Activated CD8-positive, alpha-beta memory T cell treated with anti-CD3 and anti-CD28 coated beads for 4 hours (primary cell): ENCODE measurements at regions not wholly inside any gene's neighbourhood (a gene's known extent, or its start where the extent isn't known, plus 50 kb on each side); places are given as distances from the start of the nearest gene placed in this dataset.
"Not testable (repeated sequence)": the region's sequence is repeated elsewhere in the genome, so short reads cannot be mapped to it uniquely, and the experiment has no call there.

Source experiments
- DNase-seq, 2 donors: peaks; one replicate each; pipeline ENCODE4 v3.0.0-alpha.2; 2020; ENCODE audit warnings: low read depth in 2 of 2

DNA sequence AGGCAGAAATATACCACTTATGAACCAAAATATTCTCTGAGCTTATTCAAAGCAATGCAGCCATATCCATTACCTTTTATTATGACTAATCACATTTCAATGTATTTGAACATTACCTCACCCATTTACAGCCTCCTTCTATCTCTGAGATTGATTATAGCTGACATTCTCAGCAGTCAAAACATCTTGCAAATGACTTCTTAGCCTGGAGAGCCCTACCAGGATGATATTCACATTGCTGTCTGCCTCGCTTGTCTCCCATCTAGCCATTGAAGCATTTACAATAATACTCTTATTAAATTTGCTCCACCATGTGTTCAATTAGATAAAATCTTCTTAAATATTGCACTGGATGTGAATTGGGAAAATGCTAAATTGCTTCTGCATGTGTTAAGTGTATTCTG is 1879.9 kb upstream of the ACO1 start:
- DNase-seq, result no peak

DNA sequence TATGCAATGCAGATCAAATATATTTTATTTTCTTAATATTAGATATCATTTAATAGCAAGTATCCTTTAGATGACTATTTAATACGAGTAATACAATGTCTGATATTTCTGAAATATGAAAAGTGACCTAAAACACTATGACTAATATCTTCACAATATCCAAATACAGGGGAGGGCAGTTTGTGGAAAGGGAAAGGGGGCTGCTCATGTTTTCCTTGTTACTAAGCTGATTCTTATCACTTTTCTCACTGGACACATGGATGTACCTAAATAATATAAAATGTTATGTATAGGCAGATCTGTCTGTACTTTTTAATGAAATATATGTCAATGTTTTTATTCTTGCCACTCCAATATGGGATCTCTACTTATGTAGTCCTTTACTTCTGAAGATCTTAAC is 1879.1 kb upstream of the ACO1 start:
- no peak for DNase-seq

GRCh38 chr9:30506749-30507148 is 1877.7 kb upstream of the ACO1 start:
- DNase-seq, result no peak

- no peak for DNase-seq
Measured at GRCh38 chr9:30507166-30507565, 1877.3 kb upstream of the ACO1 start.

DNA sequence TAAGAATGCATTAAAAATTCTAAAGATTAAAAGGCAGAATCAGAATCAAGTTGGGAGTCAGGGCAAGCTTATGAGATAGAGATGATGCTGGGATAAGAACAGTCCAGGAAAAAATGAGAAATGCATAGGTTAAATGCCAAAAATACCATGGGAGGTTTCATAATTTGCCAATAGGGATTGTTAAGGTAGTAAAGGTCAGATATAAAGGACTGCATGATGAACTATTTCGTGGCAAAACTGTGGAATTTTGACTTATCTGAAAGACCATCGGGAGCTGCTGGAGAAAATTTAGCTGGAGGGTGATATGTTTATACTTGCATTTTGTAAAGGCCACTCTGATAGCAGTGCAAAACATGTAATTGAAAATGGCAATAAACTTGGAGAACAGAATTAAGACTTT is 1872.8 kb upstream of the ACO1 start:
- DNase-seq, result no peak

- DNase-seq, result no peak
Measured at GRCh38 chr9:30519166-30519565, 1865.3 kb upstream of the ACO1 start.

- DNase-seq, result no peak
Measured at GRCh38 chr9:30519756-30520155, 1864.7 kb upstream of the ACO1 start.

DNA sequence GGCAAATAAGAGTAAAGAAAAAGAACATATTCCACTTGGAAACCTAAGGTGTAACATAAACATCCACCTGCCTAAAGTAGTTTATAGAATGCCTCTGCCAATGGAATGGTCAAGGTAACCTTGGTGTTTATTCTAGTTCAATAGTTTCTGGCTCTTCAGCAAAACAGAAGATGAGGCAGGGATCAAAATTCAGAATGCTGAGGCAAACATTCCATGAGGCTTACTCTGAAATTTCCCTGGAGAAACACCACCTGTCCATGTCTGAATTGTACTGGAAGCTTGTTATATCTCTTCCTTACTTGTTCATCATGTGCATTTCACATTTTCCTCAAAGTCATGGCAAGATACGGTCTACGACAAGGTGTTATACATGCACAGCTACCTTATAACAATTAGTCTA is 1862.4 kb upstream of the ACO1 start:
- DNase-seq, result no peak

DNA sequence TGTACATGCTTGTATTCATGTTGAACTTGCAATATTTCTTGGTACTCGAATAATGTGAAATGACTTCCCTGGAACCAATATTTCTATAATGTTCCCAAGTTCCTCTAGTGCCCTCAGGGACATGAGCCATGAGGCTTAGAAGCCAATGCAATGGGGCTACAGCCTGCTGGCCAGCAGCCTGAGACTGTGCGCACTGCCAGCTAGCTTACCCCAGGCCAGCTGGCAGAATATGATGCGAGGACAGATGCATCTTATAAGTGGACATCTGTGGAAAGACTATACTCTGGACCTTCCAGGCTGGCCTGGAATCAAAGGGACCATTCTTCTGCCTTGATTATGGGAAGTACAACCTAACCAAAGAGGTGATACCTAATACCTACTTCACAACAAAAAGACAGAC is 1862.0 kb upstream of the ACO1 start:
- no peak for DNase-seq

DNA sequence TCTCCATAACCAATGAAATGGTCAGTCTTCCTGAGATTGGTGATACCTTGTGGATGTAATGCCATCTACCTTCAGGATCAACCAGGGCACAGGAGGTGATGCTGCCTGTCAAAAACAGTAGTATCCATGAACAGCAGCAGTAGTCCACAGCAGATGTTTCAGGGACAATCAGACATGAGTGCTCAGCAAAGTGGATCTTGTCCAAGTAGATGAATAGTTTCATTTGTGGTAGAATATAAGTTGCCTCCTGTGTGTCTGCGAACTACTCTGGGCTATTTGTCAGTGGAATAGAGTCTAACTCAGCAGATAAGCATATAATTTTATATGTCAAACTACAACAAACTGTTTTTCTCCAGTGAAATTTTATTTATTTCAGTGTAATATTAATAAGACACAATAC is 1860.1 kb upstream of the ACO1 start:
- no peak for DNase-seq

- no peak for DNase-seq
Measured at GRCh38 chr9:30534455-30534854, 1850.0 kb upstream of the ACO1 start.

DNA sequence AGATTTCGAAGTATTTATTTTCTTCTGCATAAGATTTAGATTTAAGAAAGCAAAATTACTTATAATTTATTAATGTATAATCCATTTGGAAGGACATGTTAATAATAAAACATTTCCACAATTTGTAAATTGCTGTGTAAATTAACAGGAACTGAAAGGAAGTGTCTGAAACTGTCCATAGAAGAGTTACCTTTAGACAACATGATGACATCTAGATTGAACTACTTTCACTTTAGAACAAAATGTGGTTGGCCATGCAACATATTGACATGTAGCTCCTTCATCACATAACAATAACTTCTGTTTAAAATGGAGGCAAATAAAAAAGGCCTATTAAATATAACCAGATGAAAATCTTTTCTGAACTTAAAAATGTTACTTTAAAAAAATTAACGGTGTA is 1849.5 kb upstream of the ACO1 start:
- DNase-seq, result no peak

DNA sequence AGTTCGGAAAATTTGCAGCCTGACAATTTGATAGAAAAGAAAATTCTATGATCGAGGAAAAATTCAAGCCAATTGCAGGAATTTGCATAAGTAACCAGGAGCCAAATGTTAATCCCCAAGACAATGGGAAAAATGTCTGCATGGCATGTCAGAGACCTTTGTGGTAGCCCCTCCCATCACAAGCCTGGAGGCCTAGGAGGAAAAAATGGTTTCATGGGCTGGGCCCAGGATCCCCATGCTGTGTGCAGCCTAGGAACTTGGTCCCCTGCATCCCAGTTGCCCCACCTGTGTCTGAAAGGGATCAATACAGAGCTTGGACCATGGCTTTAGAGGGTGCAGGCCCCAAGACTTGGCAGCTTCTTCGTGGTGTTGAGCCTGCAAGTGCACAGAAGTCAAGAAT is 1847.9 kb upstream of the ACO1 start:
- DNase-seq, result no peak

DNA sequence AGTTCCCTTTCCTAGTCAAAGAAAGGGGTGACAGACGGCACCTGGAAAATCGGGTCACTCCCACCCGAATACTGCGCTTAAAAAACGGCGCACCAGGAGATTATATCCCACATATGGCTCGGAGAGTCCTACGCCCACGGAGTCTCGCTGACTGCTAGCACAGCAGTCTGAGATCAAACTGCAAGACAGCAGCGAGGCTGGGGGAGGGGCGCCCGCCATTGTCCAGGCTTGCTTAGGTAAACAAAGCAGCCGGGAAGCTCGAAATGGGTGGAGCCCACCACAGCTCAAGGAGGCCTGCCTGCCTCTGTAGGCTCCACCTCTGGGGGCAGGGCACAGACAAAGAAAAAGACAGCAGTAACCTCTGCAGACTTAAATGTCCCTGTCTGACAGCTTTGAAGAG is 1844.7 kb upstream of the ACO1 start:
- not testable (repeated sequence) for DNase-seq

GRCh38 chr9:30574355-30575151 is 1809.9 kb upstream of the ACO1 start:
- DNase-seq, result no peak

- DNase-seq, result no peak
Measured at GRCh38 chr9:30575218-30575617, 1809.2 kb upstream of the ACO1 start.

GRCh38 chr9:30575691-30576090 is 1808.8 kb upstream of the ACO1 start:
- no peak for DNase-seq

GRCh38 chr9:30579810-30580209 is 1804.6 kb upstream of the ACO1 start:
- DNase-seq, result no peak

DNA sequence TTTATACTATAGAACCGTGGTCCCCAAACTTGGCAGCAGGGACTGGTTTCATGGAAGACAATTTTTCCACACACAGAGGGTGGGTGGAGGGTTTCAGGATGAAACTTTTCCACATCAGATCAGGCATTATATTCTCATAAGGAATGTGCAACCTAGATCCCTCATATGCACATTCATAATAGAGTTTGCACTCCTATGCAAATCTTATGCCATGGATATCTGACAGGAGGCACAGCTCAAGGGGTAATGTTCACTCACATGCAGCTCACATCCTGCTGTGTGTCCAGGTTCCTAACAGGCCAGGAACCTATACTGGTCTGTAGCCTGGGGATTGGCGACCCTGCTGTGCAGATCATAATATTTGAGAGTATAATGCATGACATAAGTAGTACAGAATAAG is 1802.2 kb upstream of the ACO1 start:
- DNase-seq, result no peak

DNA sequence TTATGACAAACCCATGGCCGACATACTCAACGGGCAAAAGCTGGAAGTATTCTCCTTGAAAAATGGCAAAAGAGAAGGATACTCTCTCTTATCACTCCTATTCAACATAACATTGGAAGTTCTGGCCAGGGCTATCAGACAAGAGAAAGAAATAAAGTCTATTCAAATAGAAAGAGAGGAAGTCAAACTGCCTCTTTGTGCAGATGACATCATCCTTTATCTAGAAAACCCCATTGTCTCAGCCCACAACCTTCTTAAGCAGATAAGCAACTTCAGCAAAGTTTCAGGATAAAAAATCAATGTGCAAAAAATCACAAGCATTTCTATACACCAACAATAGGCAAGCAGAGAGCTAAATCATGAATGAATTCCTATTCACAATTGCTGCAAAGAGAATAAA is 1799.9 kb upstream of the ACO1 start:
- no peak for DNase-seq

- no peak for DNase-seq
Measured at GRCh38 chr9:30591461-30591860, 1793.0 kb upstream of the ACO1 start.

DNA sequence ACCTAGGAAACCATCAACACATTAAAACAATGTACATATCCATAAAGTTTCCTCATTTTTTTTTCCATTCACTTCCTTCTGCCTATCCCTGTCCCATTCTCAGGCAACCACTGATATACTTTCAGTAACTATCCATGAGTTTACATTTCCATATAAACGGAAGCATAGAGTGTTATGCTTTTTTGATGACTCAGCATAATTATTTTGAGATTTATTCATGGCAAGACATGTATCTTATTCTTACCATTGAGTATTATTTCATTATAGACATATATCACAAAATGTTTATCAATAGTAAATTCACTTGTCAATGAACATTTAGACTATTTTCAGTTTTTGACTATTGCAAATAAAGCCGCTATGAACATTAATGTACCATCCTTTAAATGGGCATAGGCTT is 1786.8 kb upstream of the ACO1 start:
- no peak for DNase-seq

DNA sequence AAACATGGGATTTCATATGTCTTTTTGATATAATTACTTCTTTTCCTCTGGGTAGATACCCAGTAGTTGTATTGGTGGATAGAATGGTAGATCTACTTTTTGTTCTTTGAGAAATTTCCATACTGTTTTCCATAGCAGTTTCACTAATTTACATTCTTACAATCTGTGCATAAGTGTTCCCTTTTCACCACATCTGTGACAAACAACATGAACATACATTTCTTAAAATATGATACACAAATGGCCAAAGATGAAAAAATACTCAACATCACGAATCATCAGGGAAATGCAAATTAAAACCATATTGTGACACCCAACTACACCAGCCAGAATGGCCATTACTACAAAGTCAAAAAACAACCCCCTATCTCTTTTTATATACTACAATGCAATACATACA is 1778.5 kb upstream of the ACO1 start:
- DNase-seq, result no peak

DNA sequence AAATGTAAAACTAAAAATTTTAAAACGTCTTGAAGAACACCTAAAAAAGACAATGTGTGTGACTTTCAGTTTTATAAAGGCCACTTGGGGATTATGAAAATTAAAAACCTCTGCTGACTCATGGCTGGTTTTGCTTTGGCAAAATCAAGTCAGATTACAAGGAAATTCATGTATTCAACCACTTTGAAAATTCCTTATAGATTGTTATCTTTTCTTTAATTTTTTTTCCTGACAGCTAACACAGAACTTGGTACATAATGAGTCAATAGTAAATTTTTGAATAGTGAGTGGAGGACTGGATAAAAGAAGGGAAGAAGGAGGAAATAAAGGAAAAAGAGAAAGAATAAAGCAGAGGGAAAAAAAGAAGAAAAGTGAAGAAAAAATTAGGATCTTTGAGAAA is 1774.7 kb upstream of the ACO1 start:
- DNase-seq, result no peak
